Ovary (tissue), 7 donors: ENCODE measurements at regions not wholly inside any gene's neighbourhood (a gene's known extent, or its start where the extent isn't known, plus 50 kb on each side); places are given as distances from the start of the nearest gene placed in this dataset.
"Not testable (repeated sequence)": the region's sequence is repeated elsewhere in the genome, so short reads cannot be mapped to it uniquely, and the experiment has no call there.

Experiments
- DNase-seq, 5 donors: peaks; one replicate each; pipeline ENCODE4 v3.0.0-alpha.2; 2019 to 2020
- H3K27ac ChIP-seq, 2 donors: fragments of 200-600 bp; one replicate each; pipeline versions ENCODE4 v1.5.1 to v1.8.0; 2019 to 2022
- H3K27me3 ChIP-seq: fragments of 200-600 bp; one replicate; pipeline ENCODE4 v1.8.0; 2022
- H3K36me3 ChIP-seq: fragments of 200-600 bp; sonication (generic); one replicate; pipeline ENCODE4 v1.5.1; 2019
- H3K4me1 ChIP-seq: one replicate; pipeline ENCODE4 v1.8.1; 2013; ENCODE audit warnings: mild to moderate bottlenecking, moderate library complexity; ENCODE audit not compliant: insufficient read depth
- H3K4me3 ChIP-seq: fragments of 200-600 bp; sonication (generic); one replicate; pipeline ENCODE4 v1.5.1; 2017
- H3K9me3 ChIP-seq, 2 donors: fragments of 200-600 bp in 1 of 2; sonication (generic) in 1 of 2; one replicate each; pipeline versions ENCODE4 v1.5.1 to v1.8.1; 2013 to 2019; ENCODE audit warnings: mild to moderate bottlenecking in 1 of 2, moderate library complexity in 1 of 2
- EP300 ChIP-seq: sonication (generic); formaldehyde crosslinking; IDR thresholded peaks from one replicate; pipeline ENCODE4 v1.6.1; 2017; ENCODE audit warnings: antibody characterized with exemption
- POLR2A ChIP-seq: fragments of 450-650 bp; IDR thresholded peaks from one replicate; pipeline ENCODE4 v1.6.1; 2017; ENCODE audit warnings: antibody characterized with exemption, mild to moderate bottlenecking, moderate library complexity
- WGBS, 3 donors: extraction: QIAGEN DNeasy Blood & Tissue Kit in 1 of 3; methylation state at CpG; one replicate each; pipeline versions ENCODE4 v1.1.5 to v1.1.7; 2013 to 2017; 5-methylcytosine and 5-hydroxymethylcytosine counted together
- intact Hi-C, 4 donors: fragments of 100-400 bp; cut with DNase I; formaldehyde crosslinking; loops; one replicate each; pipeline versions ENCODE4 v1.11.0 to v1.15.1; 2022 to 2023
- TF ChIP-seq, protein P1 (sequence below), 3 donors: fragments of 450-650 bp in 2 of 3; fragments of 200-600 bp in 1 of 3; IDR thresholded peaks; one replicate each; pipeline versions ENCODE4 v1.5.1 to v1.8.0; 2016 to 2022; ENCODE audit warnings: antibody characterized with exemption in 3 of 3, mild to moderate bottlenecking in 1 of 3
- donor health status: DM: no; HTN: no; CAD: no; lungs with moderate emphysema.
- donor health status: DM: no; HTN: no; CAD: no.
- donor health status: Bipolar disorder and iron deficiency.
- donor health status: DM: no; HTN: no; CAD: no.
- donor health status: DM: yes; HTN: yes; CAD: no.

DNA sequence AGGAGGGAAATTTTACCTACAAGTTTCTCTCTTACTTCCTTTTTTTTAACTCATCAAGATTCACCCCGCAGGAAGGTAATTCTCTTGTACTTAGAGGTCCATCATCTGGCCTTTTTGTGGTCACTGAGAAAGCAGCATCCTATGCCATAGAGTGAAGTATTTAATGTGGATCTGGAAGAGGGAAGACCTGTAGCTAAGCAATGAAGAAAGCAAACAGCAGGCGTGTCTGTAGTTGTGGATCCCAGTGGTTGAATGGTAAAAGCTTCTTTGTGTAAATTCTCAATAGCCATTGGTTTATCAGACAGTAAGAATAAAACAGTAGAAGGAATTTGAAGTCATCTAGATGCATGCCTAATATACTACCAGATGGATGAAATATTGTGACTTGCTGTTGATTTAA lies 196.4 kb downstream of the ANKRD7 start:
- WGBS, 3 donors, result 90 to 92% (median 91%) methylated on average over 2 of the region's 2 CpGs
- TF ChIP-seq, protein P1, sequence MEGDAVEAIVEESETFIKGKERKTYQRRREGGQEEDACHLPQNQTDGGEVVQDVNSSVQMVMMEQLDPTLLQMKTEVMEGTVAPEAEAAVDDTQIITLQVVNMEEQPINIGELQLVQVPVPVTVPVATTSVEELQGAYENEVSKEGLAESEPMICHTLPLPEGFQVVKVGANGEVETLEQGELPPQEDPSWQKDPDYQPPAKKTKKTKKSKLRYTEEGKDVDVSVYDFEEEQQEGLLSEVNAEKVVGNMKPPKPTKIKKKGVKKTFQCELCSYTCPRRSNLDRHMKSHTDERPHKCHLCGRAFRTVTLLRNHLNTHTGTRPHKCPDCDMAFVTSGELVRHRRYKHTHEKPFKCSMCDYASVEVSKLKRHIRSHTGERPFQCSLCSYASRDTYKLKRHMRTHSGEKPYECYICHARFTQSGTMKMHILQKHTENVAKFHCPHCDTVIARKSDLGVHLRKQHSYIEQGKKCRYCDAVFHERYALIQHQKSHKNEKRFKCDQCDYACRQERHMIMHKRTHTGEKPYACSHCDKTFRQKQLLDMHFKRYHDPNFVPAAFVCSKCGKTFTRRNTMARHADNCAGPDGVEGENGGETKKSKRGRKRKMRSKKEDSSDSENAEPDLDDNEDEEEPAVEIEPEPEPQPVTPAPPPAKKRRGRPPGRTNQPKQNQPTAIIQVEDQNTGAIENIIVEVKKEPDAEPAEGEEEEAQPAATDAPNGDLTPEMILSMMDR (IDR thresholded peaks at IDR 0.05), result no peak
- TF ChIP-seq EP300, result no peak
- TF ChIP-seq POLR2A, result no peak
- no peaks in the 10 kb centered on the region for H3K27me3 ChIP-seq
- no peaks in the 10 kb centered on the region for H3K9me3 ChIP-seq
- no peaks in the 10 kb centered on the region for H3K4me1 ChIP-seq
- intact Hi-C loops, result no loop called here
- no peak for DNase-seq
- H3K27ac ChIP-seq, result no peak overlapping the region
- no peaks in the 10 kb centered on the region for H3K36me3 ChIP-seq
- no peak overlapping the region for H3K4me3 ChIP-seq

DNA sequence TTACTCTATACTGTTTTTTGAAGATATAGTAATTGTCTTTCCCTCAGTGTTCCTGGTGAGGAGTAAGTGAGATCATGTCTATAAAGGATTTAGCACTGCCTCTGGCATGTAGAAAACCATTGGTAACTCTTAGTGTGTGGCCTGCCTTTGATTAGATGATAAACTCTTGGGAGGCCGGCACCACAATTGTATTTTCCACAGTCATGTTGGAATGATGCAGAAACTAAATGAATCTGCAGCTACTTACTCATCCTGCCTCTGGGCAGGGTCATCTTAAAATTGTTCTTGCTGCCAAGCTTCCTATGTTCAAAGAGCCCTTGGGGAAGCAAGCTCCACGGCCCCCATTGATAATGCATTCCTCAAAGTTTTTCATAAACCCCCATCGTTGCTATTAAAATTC lies 204.6 kb downstream of the ANKRD7 start:
- no peak for DNase-seq
- no peaks in the 10 kb centered on the region for H3K9me3 ChIP-seq
- 56 to 70% (median 57%) methylated on average over 3 of the region's 3 CpGs for WGBS, 3 donors
- no peak for TF ChIP-seq EP300
- TF ChIP-seq, protein P1 (IDR thresholded peaks at IDR 0.05), result no peak
- TF ChIP-seq POLR2A, result no peak
- no peak overlapping the region for H3K27ac ChIP-seq
- intact Hi-C loops, result no loop called here
- no peaks in the 10 kb centered on the region for H3K27me3 ChIP-seq
- H3K4me3 ChIP-seq, result no peak overlapping the region
- H3K36me3 ChIP-seq, result no peaks in the 10 kb centered on the region
- H3K4me1 ChIP-seq, result no peaks in the 10 kb centered on the region

- H3K27me3 ChIP-seq, result no peaks in the 10 kb centered on the region
- intact Hi-C loops, result no loop called here
- H3K4me1 ChIP-seq, result no peaks in the 10 kb centered on the region
- no peak overlapping the region for H3K27ac ChIP-seq
- no peaks in the 10 kb centered on the region for H3K36me3 ChIP-seq
- 68 to 72% (median 70%) methylated on average over 5 of the region's 5 CpGs for WGBS, 3 donors
- no peak overlapping the region for H3K4me3 ChIP-seq
- H3K9me3 ChIP-seq, result no peaks in the 10 kb centered on the region
- DNase-seq, result no peak
- TF ChIP-seq EP300, result no peak
- TF ChIP-seq, protein P1 (IDR thresholded peaks at IDR 0.05), result no peak
- no peak for TF ChIP-seq POLR2A
Measured at GRCh38 chr7:118436663-118437062, 212.2 kb downstream of the ANKRD7 start.

DNA sequence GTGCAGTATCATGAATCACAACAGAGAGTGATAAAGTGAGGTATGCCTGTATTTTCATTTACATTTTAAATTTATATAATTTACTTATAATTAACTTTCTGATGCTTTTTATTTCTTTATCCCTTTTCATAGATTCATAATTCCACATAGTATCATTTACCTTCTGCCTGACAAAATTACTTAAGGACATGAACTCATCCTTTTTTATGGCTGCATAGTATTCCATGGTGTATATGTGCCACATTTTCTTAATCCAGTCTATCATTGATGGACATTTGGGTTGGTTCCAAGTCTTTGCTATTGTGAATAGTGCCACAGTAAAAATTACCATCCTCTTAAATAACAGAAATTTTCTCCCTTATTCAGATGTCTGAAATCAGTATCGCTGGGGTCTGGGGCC lies 224.5 kb downstream of the ANKRD7 start:
- H3K4me3 ChIP-seq, intact Hi-C loops, DNase-seq, H3K36me3 ChIP-seq, H3K4me1 ChIP-seq, H3K27me3 ChIP-seq, H3K9me3 ChIP-seq, H3K27ac ChIP-seq: not testable (repeated sequence)
- 94 to 100% (median 97%) methylated on average over 1 of the region's 1 CpG for WGBS, 3 donors

DNA sequence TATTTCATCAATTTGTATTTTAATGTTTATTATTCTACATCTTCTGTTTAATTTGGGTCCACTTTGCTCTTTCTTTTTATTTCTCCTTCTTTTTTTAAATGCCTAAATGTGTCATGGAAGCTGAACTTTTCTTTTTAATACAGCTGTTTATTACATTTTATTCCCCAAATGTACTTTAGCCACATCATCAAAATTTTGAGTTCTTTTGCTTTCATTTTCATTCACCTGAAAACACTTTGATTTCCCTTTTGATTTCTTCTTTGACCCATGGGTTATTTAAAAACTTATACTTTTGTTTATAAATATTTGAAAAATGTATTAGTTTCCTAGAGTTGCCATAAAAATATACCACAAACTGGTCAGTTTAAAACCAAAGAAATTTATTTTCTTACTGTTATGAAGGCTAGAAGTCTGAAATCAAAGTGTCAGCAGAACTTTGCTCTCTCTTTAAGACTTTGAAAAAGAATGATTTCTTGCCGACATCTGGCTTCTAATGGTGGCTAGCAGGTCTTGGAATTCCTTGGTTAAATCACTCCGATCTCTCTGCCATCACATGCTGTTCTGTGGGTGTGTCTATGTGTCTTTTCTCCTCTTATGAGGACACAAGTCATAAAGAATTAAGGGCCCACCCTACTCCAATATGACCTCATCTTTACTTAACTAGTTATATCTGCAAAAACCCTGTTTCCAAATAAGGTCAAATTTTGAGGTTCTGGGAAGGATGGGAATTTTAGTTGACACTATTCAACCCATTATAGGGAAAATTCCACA lies 225.5 kb downstream of the ANKRD7 start:
- H3K4me1 ChIP-seq, result no peaks in the 10 kb centered on the region
- H3K27ac ChIP-seq, result no peak overlapping the region
- WGBS, 3 donors, result 80 to 89% (median 85%) methylated on average over 2 of the region's 2 CpGs
- H3K36me3 ChIP-seq, result no peaks in the 10 kb centered on the region
- H3K27me3 ChIP-seq, result no peaks in the 10 kb centered on the region
- no peak overlapping the region for H3K4me3 ChIP-seq
- DNase-seq, result no peak
- no peaks in the 10 kb centered on the region for H3K9me3 ChIP-seq
- TF ChIP-seq, protein P1 (IDR thresholded peaks at IDR 0.05), result no peak
- TF ChIP-seq EP300, result no peak
- TF ChIP-seq POLR2A, result no peak
- intact Hi-C loops, result no loop called here
